HG03025 (cell line): ENCODE measurements at regions not wholly inside any gene's neighbourhood (a gene's known extent, or its start where the extent isn't known, plus 50 kb on each side); places are given as distances from the start of the nearest gene placed in this dataset.
A peak's percentile ranks its signal among the peaks of the same experiment; 100 is the strongest.

Source experiments
- ATAC-seq: cut with Tn5 transposase; IDR thresholded peaks from one replicate; pipeline ENCODE4 v1.9.1; 2021; ENCODE audit warnings: mild to moderate bottlenecking, moderate library complexity; ENCODE audit not compliant: unreplicated experiment, low FRiP score

GRCh38 chr6:96460052-96460700, 61.4 kb upstream of the UFL1 start:
- no peak for ATAC-seq

GRCh38 chr6:96465321-96465903, 56.2 kb upstream of the UFL1 start:
- ATAC-seq = peak; percentile 59

- peak; percentile 73 for ATAC-seq
Measured at GRCh38 chr6:96466147-96466863, 55.3 kb upstream of the UFL1 start.

- no peak for ATAC-seq
Measured at GRCh38 chr6:96467814-96468213, 53.8 kb upstream of the UFL1 start.

GRCh38 chr6:96468281-96468680, 53.3 kb upstream of the UFL1 start:
- no peak for ATAC-seq

- ATAC-seq = no peak
Measured at GRCh38 chr6:96468681-96469224, 52.9 kb upstream of the UFL1 start.

- no peak for ATAC-seq
Measured at GRCh38 chr6:96469312-96469711, 52.3 kb upstream of the UFL1 start.

GRCh38 chr6:96470296-96470695, 51.3 kb upstream of the UFL1 start:
- no peak for ATAC-seq
